ENCODE measurements at regions not wholly inside any gene's neighbourhood (a gene's known extent, or its start where the extent isn't known, plus 50 kb on each side); places are given as distances from the start of the nearest gene placed in this dataset.
A peak's percentile ranks its signal among the peaks of the same experiment; 100 is the strongest.

DNA sequence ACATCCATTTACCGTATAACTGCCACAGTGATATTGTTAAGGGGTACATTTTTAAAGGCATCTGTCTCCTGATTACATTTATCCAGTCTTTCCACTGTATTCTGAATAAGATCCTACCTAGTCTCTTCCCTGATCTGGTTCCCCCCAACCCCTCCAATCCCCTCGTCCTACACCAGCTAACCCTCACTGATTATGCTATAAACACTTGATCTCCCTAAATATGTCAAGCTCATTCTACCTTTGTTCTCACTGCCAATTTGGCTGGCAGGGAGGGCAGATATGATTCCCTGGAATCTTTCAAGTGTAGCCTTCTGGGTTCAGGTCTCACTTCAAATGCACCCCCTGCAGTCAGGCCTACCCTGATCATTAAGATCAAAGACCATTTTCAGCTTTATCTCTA lies 1379.8 kb upstream of the MIR17HG start:
- no peak for DNase-seq (ENCODE audit: low read depth)
- no peak for TF ChIP-seq CTCF (IDR thresholded peaks at IDR 0.05; ENCODE audit: insufficient read depth, low read length)

GRCh38 chr13:89968470-89968869 lies 1379.0 kb upstream of the MIR17HG start:
- no peak overlapping the region for H3K4me3 ChIP-seq (ENCODE audit: low read depth, low read length)
- TF ChIP-seq CTCF (IDR thresholded peaks at IDR 0.05; ENCODE audit: insufficient read depth, low read length), result no peak
- no peak for DNase-seq (ENCODE audit: low read depth)

More for the DNA sequence above, 1379.8 kb upstream of the MIR17HG start:
- H3K4me3 ChIP-seq (ENCODE audit: low read depth, low read length), result no peak overlapping the region

- TF ChIP-seq CTCF (IDR thresholded peaks at IDR 0.05; ENCODE audit: insufficient read depth, low read length), result no peak
- no peak overlapping the region for H3K4me3 ChIP-seq (ENCODE audit: low read depth, low read length)
These were observed 1377.2 kb upstream of the MIR17HG start for GRCh38 chr13:89970353-89970709.

DNA sequence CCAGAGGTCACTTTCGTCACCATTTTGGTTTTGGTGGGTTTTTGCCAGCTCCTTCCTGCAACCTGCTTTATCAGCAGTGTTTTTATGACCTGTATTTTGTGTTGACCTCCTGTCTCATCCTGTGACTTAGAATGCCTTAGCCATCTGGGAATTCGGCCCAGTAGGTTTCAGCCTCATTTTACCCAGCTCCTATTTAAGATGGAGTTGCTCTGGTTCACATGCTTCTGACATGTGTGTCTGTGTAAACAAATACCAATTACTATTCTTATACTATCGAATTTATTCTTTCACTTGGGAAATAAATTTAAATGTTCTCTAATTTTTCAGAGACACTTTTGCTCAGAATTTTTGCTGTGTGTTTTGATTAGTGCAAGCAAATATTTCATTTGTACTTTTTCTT lies 1370.3 kb upstream of the MIR17HG start:
- H3K4me3 ChIP-seq (ENCODE audit: low read depth, low read length), result no peak overlapping the region
- no peak for DNase-seq (ENCODE audit: low read depth)
- no peak for TF ChIP-seq CTCF (IDR thresholded peaks at IDR 0.05; ENCODE audit: insufficient read depth, low read length)

More at GRCh38 chr13:89970353-89970709, 1377.2 kb upstream of the MIR17HG start:
- no peak for DNase-seq (ENCODE audit: low read depth)

GRCh38 chr13:89980896-89981295 lies 1366.6 kb upstream of the MIR17HG start:
- H3K4me3 ChIP-seq (ENCODE audit: low read depth, low read length), result no peak overlapping the region
- DNase-seq (ENCODE audit: low read depth), result no peak
- no peak for TF ChIP-seq CTCF (IDR thresholded peaks at IDR 0.05; ENCODE audit: insufficient read depth, low read length)

DNA sequence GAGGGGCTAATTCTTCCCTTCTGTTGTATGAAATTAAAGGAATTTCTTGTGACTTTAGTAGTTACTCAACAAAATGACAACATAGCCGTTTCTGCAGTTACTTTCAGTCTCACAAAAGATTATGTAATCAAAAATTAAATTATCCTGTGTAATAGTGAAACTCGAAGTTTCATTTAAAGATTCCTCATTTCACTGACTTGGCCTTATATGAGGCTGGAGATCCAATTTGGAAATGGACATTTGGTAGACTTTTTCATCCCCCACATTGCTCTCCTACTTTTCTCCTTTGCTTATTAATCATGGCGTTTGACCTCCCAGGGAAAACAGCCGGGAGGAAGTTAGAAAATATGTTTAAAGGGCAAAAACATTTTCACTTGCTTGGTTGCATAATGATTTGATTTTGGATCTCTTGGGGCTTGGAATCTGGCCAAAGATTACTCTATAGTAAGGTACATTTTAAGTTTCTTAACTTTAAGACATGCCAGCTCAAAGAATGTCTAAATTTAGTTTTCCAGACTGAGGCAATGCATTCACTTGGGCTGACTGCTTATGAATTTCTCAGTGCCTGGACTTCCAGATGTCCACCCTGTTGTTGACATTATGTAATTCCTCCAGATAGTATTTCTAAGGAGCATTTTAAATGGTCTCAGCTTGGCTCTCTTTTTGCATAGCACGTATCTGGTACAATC lies 1364.9 kb upstream of the MIR17HG start:
- H3K4me3 ChIP-seq (ENCODE audit: low read depth, low read length), result no peak overlapping the region
- TF ChIP-seq CTCF (IDR thresholded peaks at IDR 0.05; ENCODE audit: insufficient read depth, low read length), result no peak
- peak; percentile 25 for DNase-seq (ENCODE audit: low read depth)

- TF ChIP-seq CTCF (IDR thresholded peaks at IDR 0.05; ENCODE audit: insufficient read depth, low read length), result no peak
- no peak for DNase-seq (ENCODE audit: low read depth)
- no peak overlapping the region for H3K4me3 ChIP-seq (ENCODE audit: low read depth, low read length)
These were observed 1359.3 kb upstream of the MIR17HG start for GRCh38 chr13:89988206-89988605.
